HG03469 (cell line): ENCODE measurements at regions not wholly inside any gene's neighbourhood (a gene's known extent, or its start where the extent isn't known, plus 50 kb on each side); places are given as distances from the start of the nearest gene placed in this dataset.

Experiments
- ATAC-seq: cut with Tn5 transposase; IDR thresholded peaks from one replicate; pipeline ENCODE4 v1.9.1; 2021; ENCODE audit warnings: mild to moderate bottlenecking, moderate library complexity, moderate number of reproducible peaks; ENCODE audit not compliant: unreplicated experiment

DNA sequence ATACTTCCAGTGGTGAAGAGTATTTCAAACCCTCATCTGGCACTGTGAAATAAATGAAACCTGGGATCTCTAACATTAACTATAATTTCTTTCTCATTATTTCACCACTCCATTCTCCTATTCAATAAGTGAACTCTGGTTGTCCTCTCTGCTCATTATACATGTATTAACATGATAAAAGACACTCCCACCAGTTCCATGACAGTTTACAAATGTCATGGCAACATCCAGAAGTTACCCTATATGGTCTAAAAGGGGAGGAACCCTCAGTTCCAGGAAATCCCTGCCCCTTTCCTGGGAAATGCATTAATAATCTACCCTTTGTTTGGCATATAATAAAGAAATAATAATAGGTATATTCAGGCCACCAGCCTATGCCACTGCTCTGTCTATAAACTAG, 62.7 kb upstream of the BRINP3 start:
- no peak for ATAC-seq

DNA sequence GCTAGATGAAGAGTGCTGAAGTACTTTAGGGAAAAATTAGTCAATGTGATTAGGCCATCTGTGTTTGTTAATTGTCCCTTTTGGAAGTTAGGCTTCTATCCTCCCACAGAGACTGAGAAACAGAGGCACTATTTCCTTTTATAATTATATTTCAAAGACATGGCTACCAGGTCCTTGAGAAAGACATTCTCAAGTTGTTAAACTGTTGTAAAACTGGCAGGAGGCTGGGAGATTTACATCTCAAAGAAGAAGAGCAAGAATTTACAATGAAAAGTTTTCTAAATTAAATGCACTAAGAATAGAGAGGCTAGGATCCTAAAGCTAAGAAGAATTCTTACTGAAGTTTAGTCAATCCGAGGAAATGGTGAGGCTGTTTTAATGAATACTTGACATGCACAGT, 74.0 kb upstream of the BRINP3 start:
- no peak for ATAC-seq

DNA sequence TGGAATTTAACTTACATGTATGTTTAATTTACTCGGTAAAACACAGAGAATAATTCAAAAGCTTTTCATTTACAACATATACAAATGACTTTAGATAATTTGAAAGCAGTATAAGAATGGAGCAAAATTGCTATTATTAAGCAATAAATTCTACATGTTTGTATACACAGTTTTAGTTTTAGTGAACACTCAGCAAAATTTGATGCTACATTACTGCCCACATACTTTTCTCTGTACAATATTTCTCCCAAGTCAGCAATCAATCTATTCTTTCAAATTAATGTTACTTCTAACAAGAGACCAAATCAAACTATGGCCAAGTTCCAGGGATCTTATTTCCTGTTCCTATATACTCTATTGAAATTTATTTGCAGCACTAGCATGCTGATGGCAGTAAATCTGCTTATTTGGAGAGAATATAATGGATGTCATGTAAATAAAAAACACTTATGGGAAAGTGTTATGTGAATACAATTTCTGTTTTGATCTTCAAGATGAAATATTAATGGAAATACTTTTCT, 82.6 kb upstream of the BRINP3 start:
- ATAC-seq = no peak

DNA sequence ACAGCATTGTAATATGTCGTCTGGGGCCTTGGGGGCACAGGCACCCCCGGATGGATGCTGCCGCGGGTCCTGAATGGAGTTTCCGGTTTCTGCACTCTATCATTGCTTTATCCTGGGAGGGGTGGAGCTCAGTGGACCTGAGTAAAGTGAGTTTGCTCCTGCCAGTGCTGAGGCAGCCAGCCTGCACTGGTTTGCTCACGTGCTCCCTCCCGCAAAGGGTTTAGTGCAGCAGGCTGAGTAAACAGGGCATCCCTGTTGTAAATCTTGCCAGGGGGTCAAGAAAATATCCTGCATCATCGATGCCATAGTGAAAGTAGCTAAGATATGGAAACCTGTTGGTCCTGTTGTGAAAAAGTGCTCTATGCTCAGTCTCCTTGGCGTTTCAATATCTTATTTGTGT, 85.6 kb upstream of the BRINP3 start:
- no peak for ATAC-seq

- no peak for ATAC-seq
These were observed 86.5 kb upstream of the BRINP3 start for GRCh38 chr1:190564117-190564516.

DNA sequence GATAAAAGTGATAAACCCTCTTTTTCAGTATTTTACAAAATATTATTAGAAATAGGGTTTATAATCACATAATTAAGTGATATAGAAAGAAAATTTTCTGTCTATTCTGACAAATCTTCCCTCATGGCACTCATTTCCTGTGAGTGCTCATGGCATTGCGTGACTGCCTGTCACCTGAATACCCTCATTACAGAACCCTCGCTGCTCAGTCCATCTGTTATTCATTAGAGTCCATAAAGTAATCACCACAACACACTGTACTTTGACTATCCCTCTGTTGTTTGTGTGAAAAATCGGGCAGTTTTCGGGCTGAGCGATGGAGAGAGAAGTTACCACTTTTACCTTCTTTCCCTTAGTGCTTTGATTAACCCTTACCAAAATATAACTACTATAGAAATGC, 100.4 kb upstream of the BRINP3 start:
- ATAC-seq = no peak

DNA sequence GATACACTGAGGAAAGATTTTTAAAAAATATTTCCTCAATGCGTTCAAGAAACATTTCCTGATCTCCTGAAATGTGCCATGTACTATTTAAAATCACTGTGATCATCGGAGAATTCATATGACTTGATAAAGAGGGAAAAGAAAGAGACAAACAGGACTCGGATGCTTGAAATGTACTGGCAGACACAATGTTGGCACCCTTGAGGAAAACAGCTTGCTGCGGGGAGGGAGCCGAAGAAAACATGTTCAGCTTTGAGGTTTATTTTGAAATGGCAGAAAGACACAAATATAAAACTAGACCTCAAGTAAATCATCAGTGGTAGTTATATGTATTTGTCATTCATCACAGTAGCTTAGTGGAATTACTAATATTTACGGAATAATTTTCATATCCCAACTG, 100.9 kb upstream of the BRINP3 start:
- no peak for ATAC-seq

- ATAC-seq = no peak
These were observed 102.0 kb upstream of the BRINP3 start for GRCh38 chr1:190579552-190580193.

DNA sequence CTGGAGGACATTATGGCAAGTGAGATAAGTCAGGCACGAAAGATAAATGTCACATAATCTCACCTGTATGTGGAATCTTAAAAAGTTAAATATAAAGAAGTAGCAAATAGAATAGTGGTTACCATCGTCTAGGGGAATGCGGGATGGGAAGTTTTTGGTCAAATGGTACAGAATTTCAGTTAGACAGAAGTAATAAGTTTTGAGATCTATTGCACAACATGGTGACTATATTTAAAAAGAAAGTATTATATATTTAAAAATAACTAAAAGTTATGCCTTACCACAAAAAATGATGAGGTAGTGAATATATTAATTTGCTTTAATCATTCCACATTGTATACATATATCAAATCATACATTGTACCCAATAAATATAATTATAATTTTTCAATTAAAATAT, 106.2 kb upstream of the BRINP3 start:
- ATAC-seq = no peak

DNA sequence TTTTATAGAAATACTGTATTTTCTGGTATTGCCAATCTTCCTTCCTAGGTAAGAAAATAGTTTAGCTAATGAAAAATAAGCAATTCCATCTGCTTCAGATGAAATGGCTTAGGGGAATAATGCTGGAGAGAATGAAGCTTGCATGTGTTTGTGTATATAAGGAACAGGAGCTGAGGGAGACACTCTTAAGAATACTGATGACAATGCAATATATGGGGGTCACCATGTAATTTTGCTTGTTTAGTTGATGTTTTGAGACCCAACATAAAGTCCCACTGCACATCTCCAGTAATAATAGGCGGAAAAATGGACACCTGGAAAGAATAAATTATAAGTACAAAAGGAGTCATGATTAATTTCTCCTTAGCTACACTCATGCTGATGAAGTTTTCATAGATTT, 110.8 kb upstream of the BRINP3 start:
- no peak for ATAC-seq

DNA sequence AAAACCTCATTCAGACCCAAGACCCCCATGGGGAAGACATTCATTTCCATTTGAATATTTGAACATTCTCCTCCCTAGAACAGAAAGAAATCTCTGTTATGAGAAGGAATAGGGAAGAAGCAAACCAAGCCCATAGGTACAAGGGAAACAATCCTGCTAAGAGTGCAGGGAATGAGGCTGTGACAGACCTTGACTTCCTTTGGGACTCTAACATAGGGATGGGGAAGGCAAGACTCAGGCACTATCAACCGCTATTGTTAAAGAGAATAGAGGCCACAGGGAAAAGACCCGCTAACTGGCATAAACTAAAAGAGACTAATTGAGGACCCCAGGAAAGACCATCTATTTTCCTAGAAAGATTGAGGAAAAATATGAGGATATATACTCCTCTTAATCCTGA, 117.8 kb upstream of the BRINP3 start:
- no peak for ATAC-seq

GRCh38 chr1:190597294-190597693, 119.6 kb upstream of the BRINP3 start:
- ATAC-seq = no peak

GRCh38 chr1:190599670-190600069, 122.0 kb upstream of the BRINP3 start:
- no peak for ATAC-seq

- ATAC-seq = no peak
These were observed 124.7 kb upstream of the BRINP3 start for GRCh38 chr1:190602325-190602724.

DNA sequence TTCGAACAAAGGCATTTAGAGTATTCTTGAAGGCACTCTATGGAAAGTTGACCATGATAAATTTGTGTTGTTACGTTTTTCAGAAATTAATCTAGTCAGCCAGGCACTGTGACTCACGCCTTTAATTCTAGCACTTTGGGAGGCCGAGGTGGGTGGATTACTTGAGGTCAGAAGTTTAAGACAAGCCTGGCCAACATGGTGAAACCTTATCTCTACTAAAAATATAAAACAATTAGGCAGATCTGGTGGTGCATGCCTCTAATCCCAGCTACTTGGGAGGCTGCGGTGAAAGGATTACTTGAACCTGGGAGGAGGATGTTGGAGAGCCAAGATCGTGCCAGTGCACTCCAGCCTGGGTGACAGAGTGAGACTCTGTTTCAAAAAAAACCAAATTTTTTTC, 130.6 kb upstream of the BRINP3 start:
- ATAC-seq = no peak

GRCh38 chr1:190615818-190616217, 138.2 kb upstream of the BRINP3 start:
- ATAC-seq = no peak

GRCh38 chr1:190616235-190616634, 138.6 kb upstream of the BRINP3 start:
- ATAC-seq = no peak

DNA sequence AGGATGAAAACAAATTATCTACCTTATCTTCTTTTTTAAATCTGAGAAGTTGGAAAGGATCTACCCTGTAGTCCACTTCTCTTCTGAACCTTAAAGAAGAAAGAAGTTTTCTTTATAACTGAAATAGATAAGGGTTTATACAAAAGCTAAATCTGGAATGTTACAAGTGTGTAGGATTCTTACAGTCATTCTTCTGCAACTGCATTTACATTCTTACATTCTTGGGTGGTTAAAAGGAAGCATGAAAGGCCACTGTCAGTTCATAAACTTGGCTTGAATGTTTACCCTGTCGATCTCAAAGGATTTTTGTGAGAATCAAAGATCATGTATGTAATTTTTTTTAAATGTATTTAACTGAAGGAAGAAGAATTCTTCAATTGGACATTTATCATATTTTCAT, 142.1 kb upstream of the BRINP3 start:
- no peak for ATAC-seq

DNA sequence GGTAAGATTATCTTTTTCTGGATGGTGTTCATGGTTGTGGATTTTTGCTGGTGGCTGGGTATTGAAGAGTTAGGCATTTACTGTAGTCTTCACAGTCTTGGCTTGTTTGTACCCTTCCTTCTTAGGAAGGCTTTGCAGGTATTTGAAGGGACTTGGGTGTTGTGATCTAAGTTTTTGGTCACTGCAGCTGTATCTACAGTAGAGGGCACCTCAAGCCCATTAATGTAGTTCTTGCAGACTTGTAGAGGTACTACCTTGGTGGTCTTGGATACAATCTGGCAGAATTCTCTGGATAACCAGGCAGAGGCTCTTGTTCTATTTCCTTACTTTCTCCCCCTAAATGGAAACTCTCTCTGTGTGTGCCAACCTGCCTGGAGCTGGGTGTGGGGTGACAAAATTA, 155.8 kb upstream of the BRINP3 start:
- ATAC-seq = no peak

DNA sequence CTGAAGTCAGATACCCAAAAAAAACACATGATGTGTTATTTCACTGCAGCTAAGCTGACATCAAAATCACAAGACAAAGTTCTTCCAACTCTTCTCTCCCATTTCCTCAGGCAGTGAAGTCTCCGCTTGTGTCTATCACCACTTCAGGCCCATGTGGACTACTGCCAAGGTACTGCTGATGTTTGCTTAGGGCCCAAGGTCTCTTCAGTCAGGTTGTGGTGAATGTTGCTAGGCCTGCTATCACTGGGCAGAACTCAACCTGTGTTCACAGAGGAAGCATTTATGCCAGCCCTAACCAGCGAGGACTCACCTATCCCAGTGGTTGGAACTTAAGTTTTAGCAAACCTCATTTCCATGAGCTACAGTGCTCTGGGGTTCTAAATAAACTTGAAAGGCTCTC, 156.5 kb upstream of the BRINP3 start:
- ATAC-seq = no peak

GRCh38 chr1:190649553-190649952, 171.9 kb upstream of the BRINP3 start:
- ATAC-seq = no peak

GRCh38 chr1:190658907-190659306, 181.2 kb upstream of the BRINP3 start:
- ATAC-seq = no peak

- ATAC-seq = no peak
These were observed 186.3 kb upstream of the BRINP3 start for GRCh38 chr1:190663962-190664361.
